ENCODE measurements at regions not wholly inside any gene's neighbourhood (a gene's known extent, or its start where the extent isn't known, plus 50 kb on each side); places are given as distances from the start of the nearest gene placed in this dataset.

DNA sequence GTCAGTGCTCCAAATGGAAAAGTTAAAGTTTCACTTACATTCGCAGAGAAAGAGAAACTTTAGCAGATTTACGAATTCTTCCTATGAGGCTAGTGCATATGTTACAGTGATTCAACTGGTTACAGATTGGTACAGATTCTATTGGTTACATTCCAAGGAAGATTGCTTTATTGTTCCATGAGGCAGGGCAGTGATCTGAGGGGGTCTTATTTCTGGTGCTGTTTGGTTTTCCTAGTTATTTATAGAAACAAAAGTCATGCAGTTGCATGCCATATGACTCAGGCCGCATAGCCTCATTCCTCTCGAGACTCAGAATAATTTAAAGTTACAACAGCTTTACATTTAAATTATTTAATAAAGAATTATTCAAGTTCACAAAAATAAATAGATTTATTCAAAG is 385.4 kb upstream of the SYT4 start:
- TF ChIP-seq, protein P1, sequence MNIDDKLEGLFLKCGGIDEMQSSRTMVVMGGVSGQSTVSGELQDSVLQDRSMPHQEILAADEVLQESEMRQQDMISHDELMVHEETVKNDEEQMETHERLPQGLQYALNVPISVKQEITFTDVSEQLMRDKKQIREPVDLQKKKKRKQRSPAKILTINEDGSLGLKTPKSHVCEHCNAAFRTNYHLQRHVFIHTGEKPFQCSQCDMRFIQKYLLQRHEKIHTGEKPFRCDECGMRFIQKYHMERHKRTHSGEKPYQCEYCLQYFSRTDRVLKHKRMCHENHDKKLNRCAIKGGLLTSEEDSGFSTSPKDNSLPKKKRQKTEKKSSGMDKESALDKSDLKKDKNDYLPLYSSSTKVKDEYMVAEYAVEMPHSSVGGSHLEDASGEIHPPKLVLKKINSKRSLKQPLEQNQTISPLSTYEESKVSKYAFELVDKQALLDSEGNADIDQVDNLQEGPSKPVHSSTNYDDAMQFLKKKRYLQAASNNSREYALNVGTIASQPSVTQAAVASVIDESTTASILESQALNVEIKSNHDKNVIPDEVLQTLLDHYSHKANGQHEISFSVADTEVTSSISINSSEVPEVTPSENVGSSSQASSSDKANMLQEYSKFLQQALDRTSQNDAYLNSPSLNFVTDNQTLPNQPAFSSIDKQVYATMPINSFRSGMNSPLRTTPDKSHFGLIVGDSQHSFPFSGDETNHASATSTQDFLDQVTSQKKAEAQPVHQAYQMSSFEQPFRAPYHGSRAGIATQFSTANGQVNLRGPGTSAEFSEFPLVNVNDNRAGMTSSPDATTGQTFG (tag by site-specific recombination; IDR thresholded peaks at IDR 0.05; ENCODE audit: borderline replicate concordance), result no peak
- TF ChIP-seq, protein P2, sequence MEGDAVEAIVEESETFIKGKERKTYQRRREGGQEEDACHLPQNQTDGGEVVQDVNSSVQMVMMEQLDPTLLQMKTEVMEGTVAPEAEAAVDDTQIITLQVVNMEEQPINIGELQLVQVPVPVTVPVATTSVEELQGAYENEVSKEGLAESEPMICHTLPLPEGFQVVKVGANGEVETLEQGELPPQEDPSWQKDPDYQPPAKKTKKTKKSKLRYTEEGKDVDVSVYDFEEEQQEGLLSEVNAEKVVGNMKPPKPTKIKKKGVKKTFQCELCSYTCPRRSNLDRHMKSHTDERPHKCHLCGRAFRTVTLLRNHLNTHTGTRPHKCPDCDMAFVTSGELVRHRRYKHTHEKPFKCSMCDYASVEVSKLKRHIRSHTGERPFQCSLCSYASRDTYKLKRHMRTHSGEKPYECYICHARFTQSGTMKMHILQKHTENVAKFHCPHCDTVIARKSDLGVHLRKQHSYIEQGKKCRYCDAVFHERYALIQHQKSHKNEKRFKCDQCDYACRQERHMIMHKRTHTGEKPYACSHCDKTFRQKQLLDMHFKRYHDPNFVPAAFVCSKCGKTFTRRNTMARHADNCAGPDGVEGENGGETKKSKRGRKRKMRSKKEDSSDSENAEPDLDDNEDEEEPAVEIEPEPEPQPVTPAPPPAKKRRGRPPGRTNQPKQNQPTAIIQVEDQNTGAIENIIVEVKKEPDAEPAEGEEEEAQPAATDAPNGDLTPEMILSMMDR (tag by site-specific recombination; IDR thresholded peaks at IDR 0.05), result no peak
- TF ChIP-seq, protein P3, sequence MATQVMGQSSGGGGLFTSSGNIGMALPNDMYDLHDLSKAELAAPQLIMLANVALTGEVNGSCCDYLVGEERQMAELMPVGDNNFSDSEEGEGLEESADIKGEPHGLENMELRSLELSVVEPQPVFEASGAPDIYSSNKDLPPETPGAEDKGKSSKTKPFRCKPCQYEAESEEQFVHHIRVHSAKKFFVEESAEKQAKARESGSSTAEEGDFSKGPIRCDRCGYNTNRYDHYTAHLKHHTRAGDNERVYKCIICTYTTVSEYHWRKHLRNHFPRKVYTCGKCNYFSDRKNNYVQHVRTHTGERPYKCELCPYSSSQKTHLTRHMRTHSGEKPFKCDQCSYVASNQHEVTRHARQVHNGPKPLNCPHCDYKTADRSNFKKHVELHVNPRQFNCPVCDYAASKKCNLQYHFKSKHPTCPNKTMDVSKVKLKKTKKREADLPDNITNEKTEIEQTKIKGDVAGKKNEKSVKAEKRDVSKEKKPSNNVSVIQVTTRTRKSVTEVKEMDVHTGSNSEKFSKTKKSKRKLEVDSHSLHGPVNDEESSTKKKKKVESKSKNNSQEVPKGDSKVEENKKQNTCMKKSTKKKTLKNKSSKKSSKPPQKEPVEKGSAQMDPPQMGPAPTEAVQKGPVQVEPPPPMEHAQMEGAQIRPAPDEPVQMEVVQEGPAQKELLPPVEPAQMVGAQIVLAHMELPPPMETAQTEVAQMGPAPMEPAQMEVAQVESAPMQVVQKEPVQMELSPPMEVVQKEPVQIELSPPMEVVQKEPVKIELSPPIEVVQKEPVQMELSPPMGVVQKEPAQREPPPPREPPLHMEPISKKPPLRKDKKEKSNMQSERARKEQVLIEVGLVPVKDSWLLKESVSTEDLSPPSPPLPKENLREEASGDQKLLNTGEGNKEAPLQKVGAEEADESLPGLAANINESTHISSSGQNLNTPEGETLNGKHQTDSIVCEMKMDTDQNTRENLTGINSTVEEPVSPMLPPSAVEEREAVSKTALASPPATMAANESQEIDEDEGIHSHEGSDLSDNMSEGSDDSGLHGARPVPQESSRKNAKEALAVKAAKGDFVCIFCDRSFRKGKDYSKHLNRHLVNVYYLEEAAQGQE (tag by site-specific recombination; IDR thresholded peaks at IDR 0.05), result no peak
- TF ChIP-seq ZFP37 (tag by site-specific recombination; IDR thresholded peaks at IDR 0.05), result no peak
- no peak for TF ChIP-seq GLI2 (tag by site-specific recombination; IDR thresholded peaks at IDR 0.05; ENCODE audit: borderline replicate concordance, low read depth)
- no peak for TF ChIP-seq ZNF274 (IDR thresholded peaks at IDR 0.05; ENCODE audit: low read length)
- no peak for TF ChIP-seq ZNF274 (tag by site-specific recombination; IDR thresholded peaks at IDR 0.05; ENCODE audit: borderline replicate concordance)
- TF ChIP-seq ZNF350 (tag by site-specific recombination; IDR thresholded peaks at IDR 0.05), result no peak
- no peak for TF ChIP-seq ZNF558 (tag by site-specific recombination; IDR thresholded peaks at IDR 0.05)
- no peak for TF ChIP-seq ZSCAN23 (tag by site-specific recombination; IDR thresholded peaks at IDR 0.05)
- no peak for TF ChIP-seq TRIM28 (IDR thresholded peaks at IDR 0.05; ENCODE audit: borderline replicate concordance, low read length)
- TF ChIP-seq ZNF423 (tag by site-specific recombination; IDR thresholded peaks at IDR 0.05), result no peak

Data from HEK293 (cell line).